ENCODE measurements at regions not wholly inside any gene's neighbourhood (a gene's known extent, or its start where the extent isn't known, plus 50 kb on each side); places are given as distances from the start of the nearest gene placed in this dataset.

- POLR2A ChIA-PET (ENCODE audit: unreplicated experiment), result interaction anchor here (0.7 kb wide), 1 partner anchor 1001 kb away, joined by 4 read pairs; no protein-coding TSS in a partner anchor
- H3K4me1 ChIP-seq (replicated peaks; ENCODE audit: insufficient read depth), result peaks cover 16% of the 10 kb centered on the region; the same call in 1 of the 2 replicates
Observed at GRCh38 chr9:86601697-86602096, 247.5 kb upstream of the TUT7 start.

GRCh38 chr9:86600977-86601376 lies 246.8 kb upstream of the TUT7 start:
- no peaks in the 10 kb centered on the region for H4K20me1 ChIP-seq (ENCODE audit: insufficient read depth)
- H3K4me2 ChIP-seq, result no peak overlapping the region
- H3K79me2 ChIP-seq (ENCODE audit: low read depth), result no peaks in the 10 kb centered on the region
- BruUV-seq (replicated peaks), result no TSS peak
- intact Hi-C loops (cut with micrococcal nuclease; ENCODE audit: unreplicated experiment), result no loop called here
- ChIA-PET CTCF (no interaction called here), POLR2A (ENCODE audit: unreplicated experiment) (no interaction called here)
- no peaks in the 10 kb centered on the region for H3K36me3 ChIP-seq (ENCODE audit: low read depth)
- H2AFZ ChIP-seq, result no peak overlapping the region
- no peak for TF ChIP-seq EZH2 (IDR thresholded peaks at IDR 0.05; ENCODE audit: low read depth)
- no peak for TF ChIP-seq CTCF (conservative IDR thresholded peaks at IDR 0.05)
- H3K9me3 ChIP-seq (ENCODE audit: insufficient read depth, low read depth), result no peaks in the 10 kb centered on the region
- no peak for DNase-seq
- no peaks in the 10 kb centered on the region for H3K9me2 ChIP-seq (ENCODE audit: insufficient read depth)
- H3K27ac ChIP-seq, result no peak overlapping the region
- H3K4me1 ChIP-seq (replicated peaks; ENCODE audit: insufficient read depth), result peaks cover 16% of the 10 kb centered on the region; the same call in 1 of the 2 replicates
- H3K4me3 ChIP-seq, result no peak overlapping the region
- peaks cover 6% of the 10 kb centered on the region; the same call in 1 of the 2 replicates for H3F3A ChIP-seq (ENCODE audit: insufficient read depth, low read depth)
- no peaks in the 10 kb centered on the region for H3K27me3 ChIP-seq (ENCODE audit: insufficient read depth, low read depth)

More at GRCh38 chr9:86601697-86602096, 247.5 kb upstream of the TUT7 start:
- DNase-seq, result no peak
- Histone ChIP-seq H3K27me3 (ENCODE audit: insufficient read depth, low read depth) (no peaks in the 10 kb centered on the region), H3K9me3 (ENCODE audit: insufficient read depth, low read depth) (no peaks in the 10 kb centered on the region), H3K79me2 (ENCODE audit: low read depth) (no peaks in the 10 kb centered on the region), H2AFZ (no peak overlapping the region), H4K20me1 (ENCODE audit: insufficient read depth) (no peaks in the 10 kb centered on the region), H3K27ac (no peak overlapping the region), H3K4me3 (no peak overlapping the region), H3K9me2 (ENCODE audit: insufficient read depth) (no peaks in the 10 kb centered on the region), H3K36me3 (ENCODE audit: low read depth) (no peaks in the 10 kb centered on the region), H3F3A (ENCODE audit: insufficient read depth, low read depth) (peaks cover 6% of the 10 kb centered on the region; the same call in 1 of the 2 replicates), H3K4me2 (no peak overlapping the region)
- TF ChIP-seq CTCF (conservative IDR thresholded peaks at IDR 0.05), result no peak
- TF ChIP-seq EZH2 (IDR thresholded peaks at IDR 0.05; ENCODE audit: low read depth), result no peak
- no TSS peak for BruUV-seq (replicated peaks)
- CTCF ChIA-PET, result no interaction called here
- intact Hi-C loops (cut with micrococcal nuclease; ENCODE audit: unreplicated experiment), result no loop called here

GRCh38 chr9:86600291-86600690 lies 246.1 kb upstream of the TUT7 start:
- intact Hi-C loops (cut with micrococcal nuclease; ENCODE audit: unreplicated experiment), result no loop called here
- peaks cover 16% of the 10 kb centered on the region; the same call in 1 of the 2 replicates for H3K4me1 ChIP-seq (replicated peaks; ENCODE audit: insufficient read depth)
- no peaks in the 10 kb centered on the region for H3K36me3 ChIP-seq (ENCODE audit: low read depth)
- H3F3A ChIP-seq (ENCODE audit: insufficient read depth, low read depth), result peaks cover 6% of the 10 kb centered on the region; the same call in 1 of the 2 replicates
- no peak for TF ChIP-seq EZH2 (IDR thresholded peaks at IDR 0.05; ENCODE audit: low read depth)
- TF ChIP-seq CTCF (conservative IDR thresholded peaks at IDR 0.05), result no peak
- no peaks in the 10 kb centered on the region for H3K27me3 ChIP-seq (ENCODE audit: insufficient read depth, low read depth)
- H3K9me2 ChIP-seq (ENCODE audit: insufficient read depth), result no peaks in the 10 kb centered on the region
- H3K27ac ChIP-seq, result no peak overlapping the region
- H3K4me3 ChIP-seq, result no peak overlapping the region
- DNase-seq, result peak; percentile 8 to 58
- no peaks in the 10 kb centered on the region for H3K9me3 ChIP-seq (ENCODE audit: insufficient read depth, low read depth)
- no peak overlapping the region for H2AFZ ChIP-seq
- POLR2A ChIA-PET (ENCODE audit: unreplicated experiment), result no interaction called here
- no peaks in the 10 kb centered on the region for H3K79me2 ChIP-seq (ENCODE audit: low read depth)
- no TSS peak for BruUV-seq (replicated peaks)
- H4K20me1 ChIP-seq (ENCODE audit: insufficient read depth), result no peaks in the 10 kb centered on the region
- H3K4me2 ChIP-seq, result 0 out of 2 replicates have a peak overlapping the region, but pooled peaks have one; percentile 7
- CTCF ChIA-PET, result no interaction called here

All from PC-9 (cell line).